ENCODE measurements at regions not wholly inside any gene's neighbourhood (a gene's known extent, or its start where the extent isn't known, plus 50 kb on each side); places are given as distances from the start of the nearest gene placed in this dataset.

GRCh38 chr2:40786636-40787035 lies 334.7 kb upstream of the SLC8A1 start:
- H3K36me3 ChIP-seq, result no peaks in the 10 kb centered on the region
- 92 to 100% methylated on average over 1 of the region's 1 CpG for WGBS, 2 donors (ENCODE audit: low coverage in 1 of 2)
- H3K4me1 ChIP-seq, result no peaks in the 10 kb centered on the region
- no peak overlapping the region for H3K4me3 ChIP-seq
- no peak overlapping the region for H3K27ac ChIP-seq
- TF ChIP-seq EP300 (IDR thresholded peaks at IDR 0.05), result no peak
- no peaks in the 10 kb centered on the region for H3K27me3 ChIP-seq
- ATAC-seq, result no peak
- H3K9me3 ChIP-seq, result no peaks in the 10 kb centered on the region

- no peaks in the 10 kb centered on the region for H3K36me3 ChIP-seq
- no peaks in the 10 kb centered on the region for H3K27me3 ChIP-seq
- no peak for ATAC-seq
- TF ChIP-seq EP300 (IDR thresholded peaks at IDR 0.05), result no peak
- TF ChIP-seq POLR2A (IDR thresholded peaks at IDR 0.05), result no peak
- TF ChIP-seq POLR2AphosphoS5 (IDR thresholded peaks at IDR 0.05), result no peak
- TF ChIP-seq, protein P1, sequence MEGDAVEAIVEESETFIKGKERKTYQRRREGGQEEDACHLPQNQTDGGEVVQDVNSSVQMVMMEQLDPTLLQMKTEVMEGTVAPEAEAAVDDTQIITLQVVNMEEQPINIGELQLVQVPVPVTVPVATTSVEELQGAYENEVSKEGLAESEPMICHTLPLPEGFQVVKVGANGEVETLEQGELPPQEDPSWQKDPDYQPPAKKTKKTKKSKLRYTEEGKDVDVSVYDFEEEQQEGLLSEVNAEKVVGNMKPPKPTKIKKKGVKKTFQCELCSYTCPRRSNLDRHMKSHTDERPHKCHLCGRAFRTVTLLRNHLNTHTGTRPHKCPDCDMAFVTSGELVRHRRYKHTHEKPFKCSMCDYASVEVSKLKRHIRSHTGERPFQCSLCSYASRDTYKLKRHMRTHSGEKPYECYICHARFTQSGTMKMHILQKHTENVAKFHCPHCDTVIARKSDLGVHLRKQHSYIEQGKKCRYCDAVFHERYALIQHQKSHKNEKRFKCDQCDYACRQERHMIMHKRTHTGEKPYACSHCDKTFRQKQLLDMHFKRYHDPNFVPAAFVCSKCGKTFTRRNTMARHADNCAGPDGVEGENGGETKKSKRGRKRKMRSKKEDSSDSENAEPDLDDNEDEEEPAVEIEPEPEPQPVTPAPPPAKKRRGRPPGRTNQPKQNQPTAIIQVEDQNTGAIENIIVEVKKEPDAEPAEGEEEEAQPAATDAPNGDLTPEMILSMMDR (IDR thresholded peaks at IDR 0.05), result no peak
- 46 to 65% methylated on average over 2 of the region's 2 CpGs for WGBS, 2 donors (ENCODE audit: low coverage in 1 of 2)
- H3K9me3 ChIP-seq, result no peaks in the 10 kb centered on the region
- H3K4me1 ChIP-seq, result no peaks in the 10 kb centered on the region
- H3K27ac ChIP-seq, result no peak overlapping the region
- no peak overlapping the region for H3K4me3 ChIP-seq
These were observed 345.2 kb upstream of the SLC8A1 start for GRCh38 chr2:40797120-40797519.

DNA sequence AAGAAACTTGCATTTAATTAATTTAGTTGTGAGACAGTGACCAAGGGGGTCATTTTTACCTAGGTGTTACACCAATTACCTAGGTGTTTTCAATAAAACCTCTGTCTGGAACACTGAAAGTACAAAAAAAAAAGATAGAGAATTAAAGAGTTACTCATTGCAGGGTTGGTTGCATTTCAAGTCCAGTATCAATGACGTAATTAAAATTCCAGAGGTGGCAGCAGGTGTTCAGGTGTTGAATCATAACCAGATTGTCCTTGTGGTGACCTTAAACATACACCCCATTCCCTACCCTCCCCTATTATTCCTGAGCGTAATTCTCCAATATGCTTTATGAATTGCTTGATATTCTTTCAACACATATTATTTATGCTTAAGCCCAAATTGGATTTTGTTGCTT lies 352.0 kb upstream of the SLC8A1 start:
- no peaks in the 10 kb centered on the region for H3K36me3 ChIP-seq
- 83 to 93% methylated on average over 2 of the region's 2 CpGs for WGBS, 2 donors (ENCODE audit: low coverage in 1 of 2)
- no peaks in the 10 kb centered on the region for H3K27me3 ChIP-seq
- no peak for ATAC-seq
- H3K4me3 ChIP-seq, result no peak overlapping the region
- no peaks in the 10 kb centered on the region for H3K9me3 ChIP-seq
- TF ChIP-seq EP300 (IDR thresholded peaks at IDR 0.05), result no peak
- TF ChIP-seq, protein P1 (IDR thresholded peaks at IDR 0.05), result no peak
- no peak for TF ChIP-seq POLR2A (IDR thresholded peaks at IDR 0.05)
- TF ChIP-seq POLR2AphosphoS5 (IDR thresholded peaks at IDR 0.05), result no peak
- no peaks in the 10 kb centered on the region for H3K4me1 ChIP-seq
- H3K27ac ChIP-seq, result no peak overlapping the region

- Histone ChIP-seq H3K27ac (no peak overlapping the region), H3K36me3 (no peaks in the 10 kb centered on the region), H3K27me3 (no peaks in the 10 kb centered on the region), H3K4me3 (no peak overlapping the region), H3K9me3 (no peaks in the 10 kb centered on the region), H3K4me1 (no peaks in the 10 kb centered on the region)
- ATAC-seq, result no peak
- no peak for TF ChIP-seq POLR2AphosphoS5 (IDR thresholded peaks at IDR 0.05)
- TF ChIP-seq, protein P1 (IDR thresholded peaks at IDR 0.05), result no peak
- 83 to 92% methylated on average over 9 to 10 of the region's 10 CpGs for WGBS, 2 donors (ENCODE audit: low coverage in 1 of 2)
These were observed 357.3 kb upstream of the SLC8A1 start for GRCh38 chr2:40809156-40809555.

DNA sequence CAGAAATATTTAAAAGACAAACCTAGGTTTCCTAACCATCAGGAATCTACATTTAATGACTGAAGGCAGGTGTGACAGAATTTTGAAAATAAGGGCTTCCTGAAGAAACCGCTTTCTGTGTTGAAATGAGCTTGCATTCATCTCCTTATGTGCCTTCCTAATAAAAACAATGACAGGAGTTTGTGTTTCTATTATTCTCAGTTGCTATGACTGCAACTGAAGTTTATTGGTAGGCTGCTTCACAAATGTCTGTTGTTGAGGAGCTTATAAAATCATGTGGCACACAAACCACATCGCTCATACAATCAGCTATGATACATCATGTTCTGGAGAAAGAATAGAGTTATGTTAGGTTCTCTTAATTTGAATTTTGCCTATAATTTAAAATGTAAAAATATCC lies 362.7 kb upstream of the SLC8A1 start:
- no peak for ATAC-seq
- WGBS, 2 donors (ENCODE audit: low coverage in 1 of 2), result 36 to 60% methylated on average over 2 of the region's 2 CpGs

More for the DNA sequence above, 362.7 kb upstream of the SLC8A1 start:
- Histone ChIP-seq H3K27me3 (no peaks in the 10 kb centered on the region), H3K27ac (no peak overlapping the region), H3K9me3 (no peaks in the 10 kb centered on the region), H3K4me3 (no peak overlapping the region), H3K4me1 (peaks cover 0 to 8% (median 0%) of the 10 kb centered on the region in 3 donors), H3K36me3 (no peaks in the 10 kb centered on the region)
- TF ChIP-seq EP300 (IDR thresholded peaks at IDR 0.05), result no peak
- no peak for TF ChIP-seq POLR2AphosphoS5 (IDR thresholded peaks at IDR 0.05)
- no peak for TF ChIP-seq POLR2A (IDR thresholded peaks at IDR 0.05)
- TF ChIP-seq, protein P1 (IDR thresholded peaks at IDR 0.05), result no peak
